Neural progenitor cell (in vitro differentiated cells): ENCODE measurements at regions not wholly inside any gene's neighbourhood (a gene's known extent, or its start where the extent isn't known, plus 50 kb on each side); places are given as distances from the start of the nearest gene placed in this dataset.

ENCODE experiments used
- DNase-seq: peaks from one replicate; pipeline ENCODE4 v3.0.0-alpha.2; 2016; ENCODE audit warnings: low spot score
- H2AFZ ChIP-seq: fragments of 200-600 bp; sonication (generic); replicated peaks from 2 replicates; pipeline ENCODE4 v1.6.1; 2016; ENCODE audit warnings: antibody characterized with exemption
- H3F3A ChIP-seq: fragments of 200-600 bp; sonication (generic); 2 replicates; pipeline ENCODE4 v1.6.1; 2016; ENCODE audit warnings: antibody characterized with exemption, low read depth
- H3K27ac ChIP-seq: fragments of 200-600 bp; sonication (generic); 2 replicates; pipeline ENCODE4 v1.5.1; 2016; ENCODE audit warnings: mild to moderate bottlenecking
- H3K27me3 ChIP-seq: fragments of 200-600 bp; sonication (generic); 2 replicates; pipeline ENCODE4 v1.6.1; 2016; ENCODE audit warnings: mild to moderate bottlenecking, moderate library complexity
- H3K36me3 ChIP-seq: fragments of 200-600 bp; sonication (generic); 2 replicates; pipeline ENCODE4 v1.5.1; 2016
- H3K4me1 ChIP-seq: fragments of 200-600 bp; sonication (generic); 2 replicates; pipeline ENCODE4 v1.6.1; 2016; ENCODE audit warnings: mixed run types
- H3K4me2 ChIP-seq: fragments of 200-600 bp; sonication (generic); 2 replicates; pipeline ENCODE4 v1.6.1; 2016
- H3K4me3 ChIP-seq: fragments of 200-600 bp; sonication (generic); 2 replicates; pipeline ENCODE4 v1.5.1; 2016
- H3K79me2 ChIP-seq: fragments of 200-600 bp; sonication (generic); 2 replicates; pipeline ENCODE4 v1.6.1; 2016; ENCODE audit warnings: low read depth
- H3K9ac ChIP-seq: fragments of 200-600 bp; sonication (generic); 2 replicates; pipeline ENCODE4 v1.6.1; 2016
- H3K9me3 ChIP-seq: fragments of 200-600 bp; sonication (generic); 2 replicates; pipeline ENCODE4 v1.5.1; 2016; ENCODE audit warnings: low read depth
- H4K20me1 ChIP-seq: fragments of 200-600 bp; sonication (generic); 2 replicates; pipeline ENCODE4 v1.6.1; 2016; ENCODE audit warnings: low read depth
- H3K27ac Mint-ChIP-seq: 3 replicates; pipeline ENCODE4 v1.8.0; 2021; ENCODE audit warnings: mixed read lengths
- H3K27me3 Mint-ChIP-seq: 2 replicates; pipeline ENCODE4 v1.8.0; 2022; ENCODE audit warnings: low read depth, mild to moderate bottlenecking, inconsistent platforms, moderate library complexity, mixed read lengths; ENCODE audit not compliant: insufficient read depth
- H3K36me3 Mint-ChIP-seq: 3 replicates; pipeline ENCODE4 v1.8.0; 2021; ENCODE audit warnings: mixed read lengths
- H3K4me1 Mint-ChIP-seq: 3 replicates; pipeline ENCODE4 v1.8.0; 2021; ENCODE audit warnings: mixed read lengths
- H3K4me3 Mint-ChIP-seq: 3 replicates; pipeline ENCODE4 v1.8.0; 2021; ENCODE audit warnings: mild to moderate bottlenecking, moderate library complexity, mixed read lengths
- H3K9me3 Mint-ChIP-seq: 3 replicates; pipeline ENCODE4 v1.8.0; 2020; ENCODE audit warnings: mixed read lengths
- EZH2 ChIP-seq: fragments of 200-600 bp; sonication (generic); IDR thresholded peaks from 2 replicates; pipeline ENCODE4 v1.6.1; 2017; ENCODE audit warnings: antibody characterized with exemption, mild to moderate bottlenecking, moderate library complexity
- EZH2phosphoT487 ChIP-seq: fragments of 200-600 bp; sonication (generic); IDR thresholded peaks from 2 replicates; pipeline ENCODE4 v1.6.1; 2017; ENCODE audit warnings: antibody characterized with exemption
- TF ChIP-seq, protein P1 (sequence below): fragments of 200-600 bp; sonication (generic); IDR thresholded peaks from 2 replicates; pipeline ENCODE4 v1.5.1; 2017; ENCODE audit warnings: antibody characterized with exemption, mild to moderate bottlenecking

DNA sequence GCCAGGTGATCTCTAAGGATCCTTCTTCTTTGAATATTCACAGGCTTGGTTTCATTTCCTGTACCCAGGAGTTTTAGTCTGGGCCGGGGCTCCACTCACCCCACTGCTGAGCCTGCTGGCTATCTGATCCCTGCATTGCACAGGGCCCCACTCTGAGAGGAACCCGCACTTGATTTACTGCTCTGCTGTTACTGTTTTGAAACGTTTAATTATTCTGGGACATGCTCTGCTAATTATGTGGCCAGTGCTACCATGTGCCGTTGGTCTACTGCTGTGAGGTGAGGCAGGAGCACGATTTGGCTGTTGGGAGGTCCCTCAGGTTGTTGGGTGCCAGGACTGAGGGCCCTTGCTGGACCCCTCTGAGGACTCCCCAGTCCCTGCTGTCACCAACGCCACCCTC is 108.7 kb upstream of the SIRPA start:
- Histone ChIP-seq H4K20me1 (no peaks in the 10 kb centered on the region), H3K27ac (no peak overlapping the region), H3K4me1 (peaks cover 10% of the 10 kb centered on the region), H3K9me3 (no peaks in the 10 kb centered on the region), H3K27me3 (peaks cover 30% of the 10 kb centered on the region), H3K36me3 (no peaks in the 10 kb centered on the region), H3K79me2 (no peaks in the 10 kb centered on the region), H3K4me3 (no peak overlapping the region), H3K4me2 (no peak overlapping the region), H3K9ac (no peak overlapping the region), H2AFZ (no peak overlapping the region), H3F3A (no peaks in the 10 kb centered on the region)
- TF ChIP-seq EZH2 (no peak), EZH2phosphoT487 (no peak)
- TF ChIP-seq, protein P1, sequence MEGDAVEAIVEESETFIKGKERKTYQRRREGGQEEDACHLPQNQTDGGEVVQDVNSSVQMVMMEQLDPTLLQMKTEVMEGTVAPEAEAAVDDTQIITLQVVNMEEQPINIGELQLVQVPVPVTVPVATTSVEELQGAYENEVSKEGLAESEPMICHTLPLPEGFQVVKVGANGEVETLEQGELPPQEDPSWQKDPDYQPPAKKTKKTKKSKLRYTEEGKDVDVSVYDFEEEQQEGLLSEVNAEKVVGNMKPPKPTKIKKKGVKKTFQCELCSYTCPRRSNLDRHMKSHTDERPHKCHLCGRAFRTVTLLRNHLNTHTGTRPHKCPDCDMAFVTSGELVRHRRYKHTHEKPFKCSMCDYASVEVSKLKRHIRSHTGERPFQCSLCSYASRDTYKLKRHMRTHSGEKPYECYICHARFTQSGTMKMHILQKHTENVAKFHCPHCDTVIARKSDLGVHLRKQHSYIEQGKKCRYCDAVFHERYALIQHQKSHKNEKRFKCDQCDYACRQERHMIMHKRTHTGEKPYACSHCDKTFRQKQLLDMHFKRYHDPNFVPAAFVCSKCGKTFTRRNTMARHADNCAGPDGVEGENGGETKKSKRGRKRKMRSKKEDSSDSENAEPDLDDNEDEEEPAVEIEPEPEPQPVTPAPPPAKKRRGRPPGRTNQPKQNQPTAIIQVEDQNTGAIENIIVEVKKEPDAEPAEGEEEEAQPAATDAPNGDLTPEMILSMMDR, result no peak
- no peak for DNase-seq
- Mint-ChIP-seq H3K36me3 (no peaks in the 10 kb centered on the region), H3K9me3 (no peaks in the 10 kb centered on the region), H3K27ac (no peak overlapping the region), H3K27me3 (peaks cover 8% of the 10 kb centered on the region), H3K4me1 (no peaks in the 10 kb centered on the region), H3K4me3 (no peak overlapping the region)

GRCh38 chr20:1784586-1784985 is 110.6 kb upstream of the SIRPA start:
- DNase-seq, result no peak
- peaks cover 13% of the 10 kb centered on the region for H3K27me3 Mint-ChIP-seq

GRCh38 chr20:1783245-1783644 is 112.0 kb upstream of the SIRPA start:
- no peaks in the 10 kb centered on the region for H3K4me1 Mint-ChIP-seq
- no peak for DNase-seq
- no peak overlapping the region for H3K4me3 Mint-ChIP-seq
- H3K27me3 ChIP-seq, result peaks cover 40% of the 10 kb centered on the region
- no peaks in the 10 kb centered on the region for H3K36me3 Mint-ChIP-seq
- no peak overlapping the region for H3K27ac Mint-ChIP-seq
- no peaks in the 10 kb centered on the region for H3K9me3 Mint-ChIP-seq
- no peaks in the 10 kb centered on the region for H3K4me1 ChIP-seq
- H3F3A ChIP-seq, result no peaks in the 10 kb centered on the region
- H3K27me3 Mint-ChIP-seq, result peaks cover 13% of the 10 kb centered on the region
- TF ChIP-seq EZH2 (no peak), EZH2phosphoT487 (no peak)
- TF ChIP-seq, protein P1, result no peak
- no peak overlapping the region for H3K9ac ChIP-seq
- no peaks in the 10 kb centered on the region for H3K36me3 ChIP-seq
- H3K4me2 ChIP-seq, result no peak overlapping the region
- no peak overlapping the region for H3K4me3 ChIP-seq
- no peaks in the 10 kb centered on the region for H3K9me3 ChIP-seq
- no peaks in the 10 kb centered on the region for H4K20me1 ChIP-seq
- no peak overlapping the region for H2AFZ ChIP-seq
- H3K79me2 ChIP-seq, result no peaks in the 10 kb centered on the region
- no peak overlapping the region for H3K27ac ChIP-seq

More at GRCh38 chr20:1784586-1784985, 110.6 kb upstream of the SIRPA start:
- Histone ChIP-seq H3K27ac (no peak overlapping the region), H3K36me3 (no peaks in the 10 kb centered on the region), H3K79me2 (no peaks in the 10 kb centered on the region), H3K9me3 (no peaks in the 10 kb centered on the region), H3K27me3 (peaks cover 38% of the 10 kb centered on the region), H3F3A (no peaks in the 10 kb centered on the region), H3K4me3 (no peak overlapping the region), H4K20me1 (no peaks in the 10 kb centered on the region), H3K4me1 (no peaks in the 10 kb centered on the region), H3K9ac (no peak overlapping the region), H3K4me2 (no peak overlapping the region), H2AFZ (no peak overlapping the region)
- no peaks in the 10 kb centered on the region for H3K4me1 Mint-ChIP-seq
- H3K9me3 Mint-ChIP-seq, result no peaks in the 10 kb centered on the region
- no peak overlapping the region for H3K4me3 Mint-ChIP-seq
- no peak overlapping the region for H3K27ac Mint-ChIP-seq
- TF ChIP-seq, protein P1, result no peak
- no peak for TF ChIP-seq EZH2
- no peak for TF ChIP-seq EZH2phosphoT487
- H3K36me3 Mint-ChIP-seq, result no peaks in the 10 kb centered on the region
